Astrocyte (in vitro differentiated cells and primary cell): ENCODE measurements at regions not wholly inside any gene's neighbourhood (a gene's known extent, or its start where the extent isn't known, plus 50 kb on each side); places are given as distances from the start of the nearest gene placed in this dataset.

ENCODE experiments used
- DNase-seq: peaks from one replicate; pipeline ENCODE4 v3.0.0-alpha.2; 2010; ENCODE audit warnings: low read depth
- FAIRE-seq: peaks from 2 replicates; lab custom pipeline; 2011; peaks lifted over from hg19 to GRCh38; lab: Jason Lieb, UNC
- H2AFZ ChIP-seq: 2 replicates; pipeline ENCODE4 v1.6.0; 2012; ENCODE audit warnings: low read depth, low read length, inconsistent platforms
- H3K27ac ChIP-seq: 2 replicates; pipeline ENCODE4 v1.5.1; 2011; ENCODE audit warnings: low read depth, low read length, inconsistent platforms
- H3K27me3 ChIP-seq: 2 replicates; pipeline ENCODE4 v1.6.0; 2011; ENCODE audit warnings: low read length, inconsistent platforms; ENCODE audit not compliant: insufficient read depth
- H3K36me3 ChIP-seq: 2 replicates; pipeline ENCODE4 v1.5.1; 2011; ENCODE audit warnings: low read length, inconsistent platforms; ENCODE audit not compliant: insufficient read depth
- H3K4me1 ChIP-seq: 2 replicates; pipeline ENCODE4 v1.5.1; 2011; ENCODE audit warnings: low read length, inconsistent platforms; ENCODE audit not compliant: insufficient read depth
- H3K4me2 ChIP-seq: 2 replicates; pipeline ENCODE4 v1.6.0; 2012; ENCODE audit warnings: low read length, inconsistent platforms
- H3K4me3 ChIP-seq: 2 replicates; pipeline ENCODE4 v1.5.1; 2011; ENCODE audit warnings: low read depth, mild to moderate bottlenecking, low read length, inconsistent platforms; ENCODE audit not compliant: insufficient read depth
- H3K79me2 ChIP-seq: 2 replicates; pipeline ENCODE4 v1.6.0; 2012; ENCODE audit warnings: mild to moderate bottlenecking, low read length, inconsistent platforms; ENCODE audit not compliant: insufficient read depth
- H3K9ac ChIP-seq: 2 replicates; pipeline ENCODE4 v1.6.0; 2012; ENCODE audit warnings: mild to moderate bottlenecking, low read length, inconsistent platforms
- H3K9me3 ChIP-seq: 2 replicates; pipeline ENCODE4 v1.5.1; 2012; ENCODE audit warnings: low read depth, mild to moderate bottlenecking, low read length, inconsistent platforms; ENCODE audit not compliant: insufficient read depth
- H4K20me1 ChIP-seq: 2 replicates; pipeline ENCODE4 v1.6.0; 2012; ENCODE audit warnings: low read length, inconsistent platforms; ENCODE audit not compliant: insufficient read depth
- H3K27ac Mint-ChIP-seq: one replicate; pipeline ENCODE4 v1.8.0; 2021; ENCODE audit warnings: mild to moderate bottlenecking, mixed read lengths; ENCODE audit not compliant: unreplicated experiment
- H3K27me3 Mint-ChIP-seq: one replicate; pipeline ENCODE4 v1.8.0; 2021; ENCODE audit warnings: low read depth, mixed read lengths; ENCODE audit not compliant: unreplicated experiment
- H3K36me3 Mint-ChIP-seq: one replicate; pipeline ENCODE4 v1.8.0; 2021; ENCODE audit warnings: low read depth, mixed read lengths; ENCODE audit not compliant: unreplicated experiment
- H3K4me1 Mint-ChIP-seq: one replicate; pipeline ENCODE4 v1.8.0; 2021; ENCODE audit warnings: low read depth, mixed read lengths; ENCODE audit not compliant: unreplicated experiment
- H3K4me3 Mint-ChIP-seq: one replicate; pipeline ENCODE4 v1.8.0; 2021; ENCODE audit warnings: mild to moderate bottlenecking, moderate library complexity, mixed read lengths; ENCODE audit not compliant: unreplicated experiment
- H3K9me3 Mint-ChIP-seq: one replicate; pipeline ENCODE4 v1.8.0; 2021; ENCODE audit warnings: mild to moderate bottlenecking, mixed read lengths; ENCODE audit not compliant: unreplicated experiment
- EZH2 ChIP-seq: IDR thresholded peaks from 2 replicates; pipeline ENCODE4 v1.6.1; 2012; ENCODE audit warnings: mild to moderate bottlenecking, low read length, inconsistent platforms; ENCODE audit not compliant: insufficient read depth
- TF ChIP-seq, protein P1 (sequence below): IDR thresholded peaks from 2 replicates; pipeline ENCODE4 v1.5.1; 2011; ENCODE audit warnings: low read depth, mild to moderate bottlenecking, inconsistent platforms, low read length, moderate library complexity; ENCODE audit not compliant: insufficient read depth

DNA sequence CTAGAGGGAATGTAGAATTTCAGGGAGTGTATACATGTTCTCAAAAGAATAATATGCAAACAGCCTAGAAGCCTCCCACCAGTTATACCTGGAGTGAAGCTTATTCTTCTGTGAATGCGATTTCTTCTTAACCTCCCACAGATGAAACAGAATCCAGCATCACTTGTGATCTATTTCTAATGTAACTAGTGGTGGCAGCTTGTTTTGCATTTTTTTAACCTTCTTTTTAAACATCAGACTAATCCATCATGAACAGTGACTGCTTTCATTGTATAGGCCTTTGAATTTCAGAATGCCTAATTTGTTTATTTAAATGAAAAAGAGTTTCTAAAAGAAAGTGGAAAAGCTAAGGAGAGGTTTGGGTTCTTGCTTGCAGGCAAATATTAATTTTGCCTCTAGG is 85.7 kb upstream of the EPHA4 start:
- H2AFZ ChIP-seq = no peak overlapping the region
- H3K9me3 Mint-ChIP-seq = no peaks in the 10 kb centered on the region
- TF ChIP-seq, protein P1, sequence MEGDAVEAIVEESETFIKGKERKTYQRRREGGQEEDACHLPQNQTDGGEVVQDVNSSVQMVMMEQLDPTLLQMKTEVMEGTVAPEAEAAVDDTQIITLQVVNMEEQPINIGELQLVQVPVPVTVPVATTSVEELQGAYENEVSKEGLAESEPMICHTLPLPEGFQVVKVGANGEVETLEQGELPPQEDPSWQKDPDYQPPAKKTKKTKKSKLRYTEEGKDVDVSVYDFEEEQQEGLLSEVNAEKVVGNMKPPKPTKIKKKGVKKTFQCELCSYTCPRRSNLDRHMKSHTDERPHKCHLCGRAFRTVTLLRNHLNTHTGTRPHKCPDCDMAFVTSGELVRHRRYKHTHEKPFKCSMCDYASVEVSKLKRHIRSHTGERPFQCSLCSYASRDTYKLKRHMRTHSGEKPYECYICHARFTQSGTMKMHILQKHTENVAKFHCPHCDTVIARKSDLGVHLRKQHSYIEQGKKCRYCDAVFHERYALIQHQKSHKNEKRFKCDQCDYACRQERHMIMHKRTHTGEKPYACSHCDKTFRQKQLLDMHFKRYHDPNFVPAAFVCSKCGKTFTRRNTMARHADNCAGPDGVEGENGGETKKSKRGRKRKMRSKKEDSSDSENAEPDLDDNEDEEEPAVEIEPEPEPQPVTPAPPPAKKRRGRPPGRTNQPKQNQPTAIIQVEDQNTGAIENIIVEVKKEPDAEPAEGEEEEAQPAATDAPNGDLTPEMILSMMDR = no peak
- no peak for TF ChIP-seq EZH2
- H3K36me3 Mint-ChIP-seq = no peaks in the 10 kb centered on the region
- H3K9ac ChIP-seq = no peak overlapping the region
- H3K27ac Mint-ChIP-seq = no peak overlapping the region
- DNase-seq (no peak), FAIRE-seq (no peak)
- no peak overlapping the region for H3K4me2 ChIP-seq
- peaks cover 8% of the 10 kb centered on the region for H3K27me3 Mint-ChIP-seq
- no peaks in the 10 kb centered on the region for H4K20me1 ChIP-seq
- H3K79me2 ChIP-seq = no peaks in the 10 kb centered on the region
- no peaks in the 10 kb centered on the region for H3K4me1 Mint-ChIP-seq
- no peak overlapping the region for H3K4me3 ChIP-seq
- no peak overlapping the region for H3K4me3 Mint-ChIP-seq
- no peaks in the 10 kb centered on the region for H3K9me3 ChIP-seq
- H3K27me3 ChIP-seq = no peaks in the 10 kb centered on the region
- H3K4me1 ChIP-seq = no peaks in the 10 kb centered on the region
- no peaks in the 10 kb centered on the region for H3K36me3 ChIP-seq
- no peak overlapping the region for H3K27ac ChIP-seq

DNA sequence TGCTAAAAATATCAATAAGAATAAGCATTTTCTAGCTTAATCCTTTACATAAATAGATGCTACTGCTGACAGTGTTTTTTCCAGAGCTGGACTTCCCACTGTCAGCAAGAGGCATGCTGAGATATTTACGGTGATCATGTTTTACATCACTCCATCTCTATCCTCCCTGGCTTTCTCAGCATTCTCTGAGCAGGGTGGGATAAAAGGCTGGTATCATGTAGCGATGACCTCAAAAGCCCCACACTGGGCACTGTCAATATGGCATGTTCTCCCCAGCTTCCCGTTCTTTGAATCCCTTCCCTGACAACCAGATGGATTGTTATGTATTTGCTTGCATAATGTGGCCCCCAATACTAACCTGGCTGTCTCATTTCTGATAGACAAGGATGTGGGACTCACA is 83.2 kb upstream of the EPHA4 start:
- Histone ChIP-seq H3K4me1 (no peaks in the 10 kb centered on the region), H3K79me2 (no peaks in the 10 kb centered on the region), H3K4me2 (no peak overlapping the region), H4K20me1 (no peaks in the 10 kb centered on the region), H3K27ac (no peak overlapping the region), H3K9ac (no peak overlapping the region), H3K36me3 (no peaks in the 10 kb centered on the region), H3K27me3 (no peaks in the 10 kb centered on the region), H2AFZ (no peak overlapping the region), H3K9me3 (no peaks in the 10 kb centered on the region), H3K4me3 (no peak overlapping the region)
- H3K27ac Mint-ChIP-seq = no peak overlapping the region
- no peak for TF ChIP-seq EZH2
- TF ChIP-seq, protein P1 = no peak
- H3K27me3 Mint-ChIP-seq = peaks cover 6% of the 10 kb centered on the region
- H3K4me1 Mint-ChIP-seq = no peaks in the 10 kb centered on the region
- H3K9me3 Mint-ChIP-seq = no peaks in the 10 kb centered on the region
- no peak overlapping the region for H3K4me3 Mint-ChIP-seq
- FAIRE-seq = no peak
- H3K36me3 Mint-ChIP-seq = no peaks in the 10 kb centered on the region
- DNase-seq = no peak

DNA sequence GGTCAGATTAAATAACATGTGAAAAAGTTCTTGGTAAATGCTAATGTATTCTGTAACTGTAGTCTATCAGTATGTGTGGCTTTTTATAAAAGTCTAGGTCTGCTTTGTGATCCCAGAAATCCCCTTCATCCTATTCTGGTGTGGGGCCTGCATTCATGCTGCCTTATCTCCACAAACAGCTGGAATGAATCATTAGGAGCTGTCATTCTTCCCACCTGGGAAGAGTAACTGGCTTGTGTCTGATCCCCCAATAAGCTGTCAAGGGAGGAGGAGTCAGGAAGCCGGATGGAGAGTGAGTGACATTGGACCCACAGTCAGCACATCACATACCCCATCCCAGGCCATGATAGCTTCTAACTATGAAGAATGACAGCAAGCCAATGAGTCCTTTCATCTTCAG is 81.1 kb upstream of the EPHA4 start:
- Mint-ChIP-seq H3K9me3 (no peaks in the 10 kb centered on the region), H3K4me1 (no peaks in the 10 kb centered on the region), H3K27me3 (peaks cover 6% of the 10 kb centered on the region), H3K4me3 (no peak overlapping the region), H3K27ac (no peak overlapping the region), H3K36me3 (no peaks in the 10 kb centered on the region)
- FAIRE-seq = no peak
- Histone ChIP-seq H3K4me3 (no peak overlapping the region), H2AFZ (no peak overlapping the region), H3K9ac (no peak overlapping the region), H3K36me3 (no peaks in the 10 kb centered on the region), H3K79me2 (no peaks in the 10 kb centered on the region), H3K4me2 (no peak overlapping the region), H3K27me3 (no peaks in the 10 kb centered on the region), H3K4me1 (no peaks in the 10 kb centered on the region), H3K27ac (no peak overlapping the region), H4K20me1 (no peaks in the 10 kb centered on the region), H3K9me3 (no peaks in the 10 kb centered on the region)
- DNase-seq = no peak
- no peak for TF ChIP-seq EZH2
